ENCODE measurements at regions not wholly inside any gene's neighbourhood (a gene's known extent, or its start where the extent isn't known, plus 50 kb on each side); places are given as distances from the start of the nearest gene placed in this dataset.
"Not testable (repeated sequence)": the region's sequence is repeated elsewhere in the genome, so short reads cannot be mapped to it uniquely, and the experiment has no call there.

DNA sequence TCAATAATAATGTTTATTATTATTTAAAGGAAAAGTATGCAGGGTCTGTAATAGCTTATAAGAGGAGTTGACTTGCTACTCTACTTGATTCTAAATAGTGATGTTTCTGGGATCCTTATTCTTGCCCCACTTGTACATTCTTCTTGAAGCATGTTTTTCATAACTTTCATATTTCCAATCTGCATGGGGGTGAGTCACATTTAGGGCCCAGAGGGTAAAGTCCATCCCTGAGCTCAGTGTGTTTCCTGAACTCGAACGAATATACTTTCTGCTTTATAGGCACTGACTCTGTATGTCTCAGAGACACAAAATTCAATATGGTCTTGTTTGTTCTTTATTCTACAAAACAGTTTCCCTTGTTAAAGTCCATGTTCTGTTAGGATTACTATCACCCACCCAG lies 61.0 kb upstream of the SMIM30 start:
- H2AFZ ChIP-seq, result no peak overlapping the region
- H3K4me1 ChIP-seq, result no peaks in the 10 kb centered on the region
- H3K9me3 ChIP-seq (ENCODE audit: control insufficient read depth, low read length), result no peaks in the 10 kb centered on the region
- no peak overlapping the region for H3K9ac ChIP-seq
- no peaks in the 10 kb centered on the region for H3K79me2 ChIP-seq
- H3K27ac ChIP-seq, result no peak overlapping the region
- no peak overlapping the region for H3K4me2 ChIP-seq (ENCODE audit: low read length)
- TF ChIP-seq, protein P1, sequence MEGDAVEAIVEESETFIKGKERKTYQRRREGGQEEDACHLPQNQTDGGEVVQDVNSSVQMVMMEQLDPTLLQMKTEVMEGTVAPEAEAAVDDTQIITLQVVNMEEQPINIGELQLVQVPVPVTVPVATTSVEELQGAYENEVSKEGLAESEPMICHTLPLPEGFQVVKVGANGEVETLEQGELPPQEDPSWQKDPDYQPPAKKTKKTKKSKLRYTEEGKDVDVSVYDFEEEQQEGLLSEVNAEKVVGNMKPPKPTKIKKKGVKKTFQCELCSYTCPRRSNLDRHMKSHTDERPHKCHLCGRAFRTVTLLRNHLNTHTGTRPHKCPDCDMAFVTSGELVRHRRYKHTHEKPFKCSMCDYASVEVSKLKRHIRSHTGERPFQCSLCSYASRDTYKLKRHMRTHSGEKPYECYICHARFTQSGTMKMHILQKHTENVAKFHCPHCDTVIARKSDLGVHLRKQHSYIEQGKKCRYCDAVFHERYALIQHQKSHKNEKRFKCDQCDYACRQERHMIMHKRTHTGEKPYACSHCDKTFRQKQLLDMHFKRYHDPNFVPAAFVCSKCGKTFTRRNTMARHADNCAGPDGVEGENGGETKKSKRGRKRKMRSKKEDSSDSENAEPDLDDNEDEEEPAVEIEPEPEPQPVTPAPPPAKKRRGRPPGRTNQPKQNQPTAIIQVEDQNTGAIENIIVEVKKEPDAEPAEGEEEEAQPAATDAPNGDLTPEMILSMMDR (IDR thresholded peaks at IDR 0.05), result no peak
- no peaks in the 10 kb centered on the region for H3K27me3 ChIP-seq (ENCODE audit: control insufficient read depth, insufficient read depth, low read length)
- H3K4me3 ChIP-seq (ENCODE audit: low read depth, low read length), result no peak overlapping the region
- no peaks in the 10 kb centered on the region for H3K36me3 ChIP-seq (ENCODE audit: control insufficient read depth, insufficient read depth, low read length)

DNA sequence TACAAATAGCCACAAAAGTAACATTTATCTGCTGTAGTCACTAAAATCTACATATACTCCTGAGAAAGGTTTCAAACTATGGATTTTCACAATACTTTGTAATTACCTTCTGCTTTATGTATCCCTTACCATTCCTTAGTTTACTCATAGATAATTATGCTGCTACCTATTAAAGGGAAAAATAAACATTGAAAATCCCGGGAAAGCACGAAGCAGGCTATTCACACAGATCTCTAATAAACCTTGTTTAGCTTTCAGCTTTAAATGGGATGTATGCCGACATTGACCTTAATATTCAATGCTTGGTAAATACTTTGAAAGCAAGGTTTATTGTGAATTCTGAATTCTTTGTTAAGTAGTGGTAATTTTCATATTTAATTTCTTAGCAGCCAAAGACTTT lies 58.5 kb upstream of the SMIM30 start:
- Histone ChIP-seq H2AFZ (no peak overlapping the region), H3K79me2 (no peaks in the 10 kb centered on the region), H3K9ac (no peak overlapping the region), H3K9me3 (ENCODE audit: control insufficient read depth, low read length) (no peaks in the 10 kb centered on the region), H3K36me3 (ENCODE audit: control insufficient read depth, insufficient read depth, low read length) (no peaks in the 10 kb centered on the region), H3K4me2 (ENCODE audit: low read length) (no peak overlapping the region), H3K27ac (no peak overlapping the region), H3K4me1 (no peaks in the 10 kb centered on the region), H3K4me3 (ENCODE audit: low read depth, low read length) (no peak overlapping the region), H3K27me3 (ENCODE audit: control insufficient read depth, insufficient read depth, low read length) (no peaks in the 10 kb centered on the region)
- TF ChIP-seq, protein P1 (IDR thresholded peaks at IDR 0.05), result no peak

- not testable (repeated sequence) for H3K27me3 ChIP-seq (ENCODE audit: control insufficient read depth, insufficient read depth, low read length); H3K4me2 ChIP-seq (ENCODE audit: low read length); H3K4me3 ChIP-seq (ENCODE audit: low read depth, low read length); H3K36me3 ChIP-seq (ENCODE audit: control insufficient read depth, insufficient read depth, low read length); H2AFZ ChIP-seq; H3K27ac ChIP-seq; H3K4me1 ChIP-seq; H3K79me2 ChIP-seq; H3K9me3 ChIP-seq (ENCODE audit: control insufficient read depth, low read length); H3K9ac ChIP-seq
Measured at GRCh38 chr7:113176180-113176579, 57.8 kb upstream of the SMIM30 start.

DNA sequence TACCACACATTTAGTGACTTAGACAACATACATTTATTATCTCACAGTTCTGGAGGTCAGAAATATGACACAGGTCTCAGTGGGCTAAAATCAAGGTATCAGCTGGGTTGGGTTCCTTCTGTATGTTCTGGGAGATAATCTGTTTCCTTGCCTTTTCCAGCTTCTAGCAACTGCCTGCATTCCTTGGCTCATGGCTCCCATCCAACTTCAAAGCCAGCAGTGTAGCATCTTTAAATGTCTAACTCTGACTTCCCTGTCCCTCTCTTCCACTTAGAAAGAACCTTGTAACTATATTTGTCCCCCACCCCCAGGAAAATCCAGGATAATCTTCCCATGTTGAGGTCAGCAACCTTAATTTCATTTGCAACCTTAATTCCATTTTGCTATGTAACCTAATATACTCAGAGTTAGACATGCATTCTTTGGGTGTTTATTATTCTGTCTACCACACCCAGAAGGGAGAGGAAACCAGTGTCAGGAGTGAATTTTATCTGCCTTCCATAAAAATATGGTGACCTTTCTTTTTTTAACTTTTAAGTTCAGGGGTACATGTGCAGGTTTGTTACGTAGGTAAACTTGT lies 57.3 kb upstream of the SMIM30 start:
- no peaks in the 10 kb centered on the region for H3K9me3 ChIP-seq (ENCODE audit: control insufficient read depth, low read length)
- TF ChIP-seq, protein P1 (IDR thresholded peaks at IDR 0.05), result no peak

GRCh38 chr7:113172726-113173125 lies 54.4 kb upstream of the SMIM30 start:
- H3K4me2 ChIP-seq (ENCODE audit: low read length), result no peak overlapping the region

More for the DNA sequence above, 57.3 kb upstream of the SMIM30 start:
- Histone ChIP-seq H3K79me2 (no peaks in the 10 kb centered on the region), H2AFZ (no peak overlapping the region), H3K27me3 (ENCODE audit: control insufficient read depth, insufficient read depth, low read length) (no peaks in the 10 kb centered on the region), H3K36me3 (ENCODE audit: control insufficient read depth, insufficient read depth, low read length) (no peaks in the 10 kb centered on the region), H3K27ac (no peak overlapping the region), H3K4me3 (ENCODE audit: low read depth, low read length) (no peak overlapping the region), H3K9ac (no peak overlapping the region), H3K4me1 (no peaks in the 10 kb centered on the region), H3K4me2 (ENCODE audit: low read length) (no peak overlapping the region)

More at GRCh38 chr7:113172726-113173125, 54.4 kb upstream of the SMIM30 start:
- H2AFZ ChIP-seq, result no peak overlapping the region
- H3K9me3 ChIP-seq (ENCODE audit: control insufficient read depth, low read length), result no peaks in the 10 kb centered on the region
- TF ChIP-seq, protein P1 (IDR thresholded peaks at IDR 0.05), result no peak
- no peaks in the 10 kb centered on the region for H3K36me3 ChIP-seq (ENCODE audit: control insufficient read depth, insufficient read depth, low read length)
- no peak overlapping the region for H3K4me3 ChIP-seq (ENCODE audit: low read depth, low read length)
- H3K27ac ChIP-seq, result no peak overlapping the region
- H3K9ac ChIP-seq, result no peak overlapping the region
- no peaks in the 10 kb centered on the region for H3K27me3 ChIP-seq (ENCODE audit: control insufficient read depth, insufficient read depth, low read length)
- no peaks in the 10 kb centered on the region for H3K4me1 ChIP-seq
- H3K79me2 ChIP-seq, result no peaks in the 10 kb centered on the region

All from parathyroid adenoma (tissue), 2 donors.